WTC11 (cell line): ENCODE measurements at regions not wholly inside any gene's neighbourhood (a gene's known extent, or its start where the extent isn't known, plus 50 kb on each side); places are given as distances from the start of the nearest gene placed in this dataset.

Source experiments
- ATAC-seq: fragments of 200-7000 bp; cut with Tn5 transposase; 2 replicates; pipeline ENCODE4 v1.10.0; 2021; ENCODE audit warnings: mild to moderate bottlenecking, moderate library complexity
- CTCF ChIA-PET: fragments of 300-600 bp; sonication (Branson Sonifier 250); formaldehyde crosslinking; loops from one replicate; lab custom pipeline; 2021; ENCODE audit warnings: antibody characterized with exemption; lab: Charles Lee
- POLR2A ChIA-PET: fragments of 350-600 bp; sonication (Branson Sonifier 250); formaldehyde crosslinking; loops from one replicate; lab custom pipeline; 2021; ENCODE audit warnings: antibody characterized with exemption; lab: Charles Lee
- DNase-seq: peaks from one replicate; pipeline ENCODE4 v3.0.0; 2021; ENCODE audit warnings: low spot score
- H3K27ac Mint-ChIP-seq: 2 replicates; pipeline ENCODE4 v1.8.0; 2021; ENCODE audit warnings: mixed read lengths
- H3K27me3 Mint-ChIP-seq: 2 replicates; pipeline ENCODE4 v1.8.0; 2021; ENCODE audit warnings: low read depth, mild to moderate bottlenecking, moderate library complexity, mixed read lengths
- H3K36me3 Mint-ChIP-seq: 2 replicates; pipeline ENCODE4 v1.8.0; 2021; ENCODE audit warnings: mixed read lengths
- H3K4me1 Mint-ChIP-seq: 2 replicates; pipeline ENCODE4 v1.8.0; 2022; ENCODE audit warnings: mixed read lengths
- H3K4me3 Mint-ChIP-seq: 2 replicates; pipeline ENCODE4 v1.8.0; 2021; ENCODE audit warnings: mild to moderate bottlenecking, moderate library complexity, mixed read lengths
- H3K9me3 Mint-ChIP-seq: 2 replicates; pipeline ENCODE4 v1.8.0; 2021; ENCODE audit warnings: mixed read lengths
- ATF2 ChIP-seq: sonication (generic); formaldehyde crosslinking; IDR thresholded peaks from 2 replicates; pipeline ENCODE4 v1.8.1; 2022; ENCODE audit warnings: low read depth, missing genetic modification reagents, borderline replicate concordance
- ATF6 ChIP-seq: sonication (generic); formaldehyde crosslinking; IDR thresholded peaks from 2 replicates; pipeline ENCODE4 v1.8.1; 2023; ENCODE audit warnings: mild to moderate bottlenecking, missing genetic modification reagents
- CREB1 ChIP-seq: sonication (generic); formaldehyde crosslinking; IDR thresholded peaks from 2 replicates; pipeline ENCODE4 v1.8.0; 2023; ENCODE audit warnings: mild to moderate bottlenecking, missing genetic modification reagents
- FOXP4 ChIP-seq: sonication (generic); formaldehyde crosslinking; IDR thresholded peaks from 2 replicates; pipeline ENCODE4 v1.8.0; 2022; ENCODE audit warnings: mild to moderate bottlenecking, missing genetic modification reagents
- GTF2I ChIP-seq: fragments of 250-450 bp; sonication (Bioruptor Pico); conservative IDR thresholded peaks from 2 replicates; pipeline ENCODE4 v1.4.0; 2021; ENCODE audit warnings: mild to moderate bottlenecking
- MXD4 ChIP-seq: fragments of 250-450 bp; sonication (Bioruptor Pico); IDR thresholded peaks from 2 replicates; pipeline ENCODE4 v1.8.0; 2021; ENCODE audit warnings: mild to moderate bottlenecking, moderate library complexity, borderline replicate concordance
- NFE2L1 ChIP-seq: sonication (generic); formaldehyde crosslinking; IDR thresholded peaks from 2 replicates; pipeline ENCODE4 v1.8.1; 2023; ENCODE audit warnings: missing genetic modification reagents
- NFYB ChIP-seq: sonication (generic); formaldehyde crosslinking; conservative IDR thresholded peaks from 2 replicates; pipeline ENCODE4 v1.8.0; 2022; ENCODE audit warnings: low read depth, missing genetic modification reagents
- NR2C2 ChIP-seq: sonication (generic); formaldehyde crosslinking; IDR thresholded peaks from 2 replicates; pipeline ENCODE4 v1.8.0; 2022; ENCODE audit warnings: mild to moderate bottlenecking, missing genetic modification reagents
- RORB ChIP-seq: fragments of 250-450 bp; sonication (Bioruptor Pico); IDR thresholded peaks from 2 replicates; pipeline ENCODE4 v1.9.0; 2021; ENCODE audit warnings: mild to moderate bottlenecking
- SP1 ChIP-seq: sonication (generic); formaldehyde crosslinking; conservative IDR thresholded peaks from 2 replicates; pipeline ENCODE4 v1.8.1; 2022; ENCODE audit warnings: missing genetic modification reagents
- TEAD1 ChIP-seq: sonication (generic); formaldehyde crosslinking; IDR thresholded peaks from 2 replicates; pipeline ENCODE4 v1.8.0; 2022; ENCODE audit warnings: mild to moderate bottlenecking, missing genetic modification reagents
- ZNF281 ChIP-seq: sonication (generic); formaldehyde crosslinking; IDR thresholded peaks from 2 replicates; pipeline ENCODE4 v1.8.0; 2023; ENCODE audit warnings: mild to moderate bottlenecking, missing genetic modification reagents
- ZNF396 ChIP-seq: fragments of 250-450 bp; sonication (Bioruptor Pico); IDR thresholded peaks from 2 replicates; pipeline ENCODE4 v1.8.0; 2021; ENCODE audit warnings: mild to moderate bottlenecking, moderate library complexity, borderline replicate concordance
- TF ChIP-seq, protein P1 (sequence below): sonication (generic); formaldehyde crosslinking; IDR thresholded peaks from 2 replicates; pipeline ENCODE4 v1.8.0; 2023; ENCODE audit warnings: missing genetic modification reagents, mild to moderate bottlenecking, borderline replicate concordance
- TF ChIP-seq, protein P2 (sequence below): sonication (generic); formaldehyde crosslinking; IDR thresholded peaks from 2 replicates; pipeline ENCODE4 v1.8.1; 2023; ENCODE audit warnings: mild to moderate bottlenecking, moderate library complexity, missing genetic modification reagents
- TF ChIP-seq, protein P3 (sequence below): sonication (generic); formaldehyde crosslinking; IDR thresholded peaks from 2 replicates; pipeline ENCODE4 v1.8.1; 2022; ENCODE audit warnings: missing genetic modification reagents, borderline replicate concordance
- TF ChIP-seq, protein P4 (sequence below): fragments of 250-450 bp; sonication (Bioruptor Pico); IDR thresholded peaks from 2 replicates; pipeline ENCODE4 v1.9.0; 2021; ENCODE audit warnings: mild to moderate bottlenecking

DNA sequence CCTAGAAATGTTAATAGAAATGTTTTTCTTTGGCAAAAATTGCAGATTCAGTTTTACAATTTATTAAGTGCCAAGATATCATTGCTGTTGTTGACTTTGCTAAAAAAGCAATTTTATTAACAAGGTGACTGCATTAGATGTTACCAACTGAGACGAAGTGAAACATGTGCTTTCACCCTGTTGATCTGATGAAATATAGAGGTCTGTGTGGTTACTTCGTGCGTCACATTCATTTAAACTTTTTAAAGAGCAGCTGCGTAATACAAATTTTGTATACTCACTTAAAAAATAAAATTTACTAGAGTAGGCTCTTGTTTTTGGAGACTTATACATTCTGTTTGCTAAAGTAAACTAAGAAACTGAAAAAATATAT is 465.7 kb downstream of the USP25 start:
- CTCF ChIA-PET = no interaction called here
- POLR2A ChIA-PET = no interaction called here
- DNase-seq = no peak
- Mint-ChIP-seq H3K36me3 (no peaks in the 10 kb centered on the region; the same call in 1 of the 2 replicates), H3K27ac (no peak overlapping the region), H3K9me3 (peaks cover 27% of the 10 kb centered on the region), H3K27me3 (no peaks in the 10 kb centered on the region), H3K4me3 (no peak overlapping the region), H3K4me1 (peaks cover 15% of the 10 kb centered on the region)
- ATAC-seq = no peak
- TF ChIP-seq, protein P1, sequence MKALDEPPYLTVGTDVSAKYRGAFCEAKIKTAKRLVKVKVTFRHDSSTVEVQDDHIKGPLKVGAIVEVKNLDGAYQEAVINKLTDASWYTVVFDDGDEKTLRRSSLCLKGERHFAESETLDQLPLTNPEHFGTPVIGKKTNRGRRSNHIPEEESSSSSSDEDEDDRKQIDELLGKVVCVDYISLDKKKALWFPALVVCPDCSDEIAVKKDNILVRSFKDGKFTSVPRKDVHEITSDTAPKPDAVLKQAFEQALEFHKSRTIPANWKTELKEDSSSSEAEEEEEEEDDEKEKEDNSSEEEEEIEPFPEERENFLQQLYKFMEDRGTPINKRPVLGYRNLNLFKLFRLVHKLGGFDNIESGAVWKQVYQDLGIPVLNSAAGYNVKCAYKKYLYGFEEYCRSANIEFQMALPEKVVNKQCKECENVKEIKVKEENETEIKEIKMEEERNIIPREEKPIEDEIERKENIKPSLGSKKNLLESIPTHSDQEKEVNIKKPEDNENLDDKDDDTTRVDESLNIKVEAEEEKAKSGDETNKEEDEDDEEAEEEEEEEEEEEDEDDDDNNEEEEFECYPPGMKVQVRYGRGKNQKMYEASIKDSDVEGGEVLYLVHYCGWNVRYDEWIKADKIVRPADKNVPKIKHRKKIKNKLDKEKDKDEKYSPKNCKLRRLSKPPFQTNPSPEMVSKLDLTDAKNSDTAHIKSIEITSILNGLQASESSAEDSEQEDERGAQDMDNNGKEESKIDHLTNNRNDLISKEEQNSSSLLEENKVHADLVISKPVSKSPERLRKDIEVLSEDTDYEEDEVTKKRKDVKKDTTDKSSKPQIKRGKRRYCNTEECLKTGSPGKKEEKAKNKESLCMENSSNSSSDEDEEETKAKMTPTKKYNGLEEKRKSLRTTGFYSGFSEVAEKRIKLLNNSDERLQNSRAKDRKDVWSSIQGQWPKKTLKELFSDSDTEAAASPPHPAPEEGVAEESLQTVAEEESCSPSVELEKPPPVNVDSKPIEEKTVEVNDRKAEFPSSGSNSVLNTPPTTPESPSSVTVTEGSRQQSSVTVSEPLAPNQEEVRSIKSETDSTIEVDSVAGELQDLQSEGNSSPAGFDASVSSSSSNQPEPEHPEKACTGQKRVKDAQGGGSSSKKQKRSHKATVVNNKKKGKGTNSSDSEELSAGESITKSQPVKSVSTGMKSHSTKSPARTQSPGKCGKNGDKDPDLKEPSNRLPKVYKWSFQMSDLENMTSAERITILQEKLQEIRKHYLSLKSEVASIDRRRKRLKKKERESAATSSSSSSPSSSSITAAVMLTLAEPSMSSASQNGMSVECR = no peak
- TF ChIP-seq, protein P2, sequence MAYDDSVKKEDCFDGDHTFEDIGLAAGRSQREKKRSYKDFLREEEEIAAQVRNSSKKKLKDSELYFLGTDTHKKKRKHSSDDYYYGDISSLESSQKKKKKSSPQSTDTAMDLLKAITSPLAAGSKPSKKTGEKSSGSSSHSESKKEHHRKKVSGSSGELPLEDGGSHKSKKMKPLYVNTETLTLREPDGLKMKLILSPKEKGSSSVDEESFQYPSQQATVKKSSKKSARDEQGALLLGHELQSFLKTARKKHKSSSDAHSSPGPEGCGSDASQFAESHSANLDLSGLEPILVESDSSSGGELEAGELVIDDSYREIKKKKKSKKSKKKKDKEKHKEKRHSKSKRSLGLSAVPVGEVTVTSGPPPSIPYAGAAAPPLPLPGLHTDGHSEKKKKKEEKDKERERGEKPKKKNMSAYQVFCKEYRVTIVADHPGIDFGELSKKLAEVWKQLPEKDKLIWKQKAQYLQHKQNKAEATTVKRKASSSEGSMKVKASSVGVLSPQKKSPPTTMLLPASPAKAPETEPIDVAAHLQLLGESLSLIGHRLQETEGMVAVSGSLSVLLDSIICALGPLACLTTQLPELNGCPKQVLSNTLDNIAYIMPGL (CRISPR knock-in tag) = no peak
- TF ChIP-seq, protein P3, sequence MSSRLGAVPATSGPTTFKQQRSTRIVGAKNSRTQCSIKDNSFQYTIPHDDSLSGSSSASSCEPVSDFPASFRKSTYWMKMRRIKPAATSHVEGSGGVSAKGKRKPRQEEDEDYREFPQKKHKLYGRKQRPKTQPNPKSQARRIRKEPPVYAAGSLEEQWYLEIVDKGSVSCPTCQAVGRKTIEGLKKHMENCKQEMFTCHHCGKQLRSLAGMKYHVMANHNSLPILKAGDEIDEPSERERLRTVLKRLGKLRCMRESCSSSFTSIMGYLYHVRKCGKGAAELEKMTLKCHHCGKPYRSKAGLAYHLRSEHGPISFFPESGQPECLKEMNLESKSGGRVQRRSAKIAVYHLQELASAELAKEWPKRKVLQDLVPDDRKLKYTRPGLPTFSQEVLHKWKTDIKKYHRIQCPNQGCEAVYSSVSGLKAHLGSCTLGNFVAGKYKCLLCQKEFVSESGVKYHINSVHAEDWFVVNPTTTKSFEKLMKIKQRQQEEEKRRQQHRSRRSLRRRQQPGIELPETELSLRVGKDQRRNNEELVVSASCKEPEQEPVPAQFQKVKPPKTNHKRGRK (CRISPR knock-in tag) = no peak
- TF ChIP-seq SP1 (CRISPR knock-in tag) (no peak), NFE2L1 (CRISPR knock-in tag) (no peak), FOXP4 (CRISPR knock-in tag) (no peak), NFYB (CRISPR knock-in tag) (no peak), MXD4 (no peak), TEAD1 (CRISPR knock-in tag) (no peak), ATF6 (CRISPR knock-in tag) (no peak), RORB (CRISPR knock-in tag) (no peak), ATF2 (CRISPR knock-in tag) (no peak), ZNF281 (CRISPR knock-in tag) (no peak), ZNF396 (CRISPR knock-in tag) (no peak), CREB1 (CRISPR knock-in tag) (no peak), GTF2I (CRISPR knock-in tag) (no peak), NR2C2 (CRISPR knock-in tag) (no peak)
- TF ChIP-seq, protein P4, sequence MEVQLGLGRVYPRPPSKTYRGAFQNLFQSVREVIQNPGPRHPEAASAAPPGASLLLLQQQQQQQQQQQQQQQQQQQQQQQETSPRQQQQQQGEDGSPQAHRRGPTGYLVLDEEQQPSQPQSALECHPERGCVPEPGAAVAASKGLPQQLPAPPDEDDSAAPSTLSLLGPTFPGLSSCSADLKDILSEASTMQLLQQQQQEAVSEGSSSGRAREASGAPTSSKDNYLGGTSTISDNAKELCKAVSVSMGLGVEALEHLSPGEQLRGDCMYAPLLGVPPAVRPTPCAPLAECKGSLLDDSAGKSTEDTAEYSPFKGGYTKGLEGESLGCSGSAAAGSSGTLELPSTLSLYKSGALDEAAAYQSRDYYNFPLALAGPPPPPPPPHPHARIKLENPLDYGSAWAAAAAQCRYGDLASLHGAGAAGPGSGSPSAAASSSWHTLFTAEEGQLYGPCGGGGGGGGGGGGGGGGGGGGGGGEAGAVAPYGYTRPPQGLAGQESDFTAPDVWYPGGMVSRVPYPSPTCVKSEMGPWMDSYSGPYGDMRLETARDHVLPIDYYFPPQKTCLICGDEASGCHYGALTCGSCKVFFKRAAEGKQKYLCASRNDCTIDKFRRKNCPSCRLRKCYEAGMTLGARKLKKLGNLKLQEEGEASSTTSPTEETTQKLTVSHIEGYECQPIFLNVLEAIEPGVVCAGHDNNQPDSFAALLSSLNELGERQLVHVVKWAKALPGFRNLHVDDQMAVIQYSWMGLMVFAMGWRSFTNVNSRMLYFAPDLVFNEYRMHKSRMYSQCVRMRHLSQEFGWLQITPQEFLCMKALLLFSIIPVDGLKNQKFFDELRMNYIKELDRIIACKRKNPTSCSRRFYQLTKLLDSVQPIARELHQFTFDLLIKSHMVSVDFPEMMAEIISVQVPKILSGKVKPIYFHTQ (CRISPR knock-in tag) = no peak
